ENCODE measurements at regions not wholly inside any gene's neighbourhood (a gene's known extent, or its start where the extent isn't known, plus 50 kb on each side); places are given as distances from the start of the nearest gene placed in this dataset.
"Not testable (repeated sequence)": the region's sequence is repeated elsewhere in the genome, so short reads cannot be mapped to it uniquely, and the experiment has no call there.

DNA sequence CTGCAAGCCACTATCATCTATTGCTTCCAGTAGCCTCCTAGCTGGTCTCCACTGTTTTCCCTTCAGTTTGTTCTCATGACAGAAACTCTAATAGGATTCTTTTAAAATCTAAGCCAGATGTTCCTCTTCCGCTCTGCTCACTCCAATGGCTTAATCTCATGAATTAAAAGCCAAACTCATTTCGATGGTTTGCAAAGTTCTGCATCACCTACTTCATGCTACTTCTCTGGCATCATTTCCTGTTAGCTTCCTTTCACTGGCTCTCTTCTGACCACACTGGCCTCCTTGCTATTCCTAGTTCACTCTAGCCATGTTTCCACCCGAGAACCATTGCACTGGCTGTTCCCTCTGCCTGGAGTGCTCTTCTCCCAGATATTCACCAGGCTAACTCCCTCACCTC is 102.0 kb upstream of the LSM6 start:
- DNase-seq (ENCODE audit: low spot score): no peak

DNA sequence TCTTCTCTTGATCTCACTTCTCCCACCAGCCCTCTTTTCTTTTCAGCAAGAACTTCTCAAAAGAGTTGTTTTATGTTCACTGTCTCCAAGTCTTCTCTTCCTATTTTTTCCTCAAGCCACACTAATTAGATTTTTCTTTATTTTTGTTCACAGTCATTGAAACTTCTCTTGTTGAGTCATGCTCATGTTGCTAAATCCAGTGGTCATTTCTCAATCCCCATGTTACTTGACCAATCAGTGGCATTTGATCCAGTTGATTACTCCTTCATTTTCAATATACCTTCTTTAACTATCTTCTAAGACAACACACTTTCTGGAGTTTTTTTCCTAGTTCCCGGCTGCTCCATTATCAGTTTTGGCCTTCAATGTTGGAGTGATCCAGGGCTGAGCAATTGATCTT is 103.1 kb upstream of the LSM6 start:
- DNase-seq (ENCODE audit: low spot score): no peak

- no peak for DNase-seq (ENCODE audit: low spot score)
Measured at GRCh38 chr4:146071390-146071789, 104.1 kb upstream of the LSM6 start.

DNA sequence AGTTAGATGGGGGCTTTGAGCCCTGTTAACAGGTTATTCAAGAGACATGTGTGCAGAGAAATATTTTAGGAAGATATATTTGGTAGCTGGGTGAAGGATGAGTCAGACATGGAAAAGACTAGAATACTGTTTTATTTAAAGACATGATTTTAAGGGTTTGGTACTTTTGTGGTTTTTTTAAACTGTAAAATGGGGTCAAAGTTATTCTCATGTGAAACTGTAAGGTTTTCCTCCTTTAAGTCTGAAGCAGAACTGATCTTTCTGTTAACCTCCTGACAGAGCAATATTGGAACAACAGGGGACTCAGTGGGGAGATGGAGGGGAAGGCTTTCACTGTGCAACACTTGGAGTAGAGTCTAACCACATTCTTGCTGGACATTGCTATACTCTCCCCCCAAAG is 112.4 kb upstream of the LSM6 start:
- no peak for DNase-seq (ENCODE audit: low spot score)

GRCh38 chr4:146062340-146062739 is 113.2 kb upstream of the LSM6 start:
- DNase-seq (ENCODE audit: low spot score): no peak

- no peak for DNase-seq (ENCODE audit: low spot score)
Measured at GRCh38 chr4:146061610-146062334, 113.7 kb upstream of the LSM6 start.

- DNase-seq (ENCODE audit: low spot score): no peak
Measured at GRCh38 chr4:146059865-146060264, 115.7 kb upstream of the LSM6 start.

- DNase-seq (ENCODE audit: low spot score): no peak
Measured at GRCh38 chr4:146059151-146059550, 116.4 kb upstream of the LSM6 start.

GRCh38 chr4:146058531-146058930 is 117.0 kb upstream of the LSM6 start:
- no peak for DNase-seq (ENCODE audit: low spot score)

GRCh38 chr4:146054676-146055075 is 116.1 kb upstream of the ZNF827 start:
- DNase-seq (ENCODE audit: low spot score): no peak

GRCh38 chr4:146053891-146054290 is 115.3 kb upstream of the ZNF827 start:
- DNase-seq (ENCODE audit: low spot score): no peak

DNA sequence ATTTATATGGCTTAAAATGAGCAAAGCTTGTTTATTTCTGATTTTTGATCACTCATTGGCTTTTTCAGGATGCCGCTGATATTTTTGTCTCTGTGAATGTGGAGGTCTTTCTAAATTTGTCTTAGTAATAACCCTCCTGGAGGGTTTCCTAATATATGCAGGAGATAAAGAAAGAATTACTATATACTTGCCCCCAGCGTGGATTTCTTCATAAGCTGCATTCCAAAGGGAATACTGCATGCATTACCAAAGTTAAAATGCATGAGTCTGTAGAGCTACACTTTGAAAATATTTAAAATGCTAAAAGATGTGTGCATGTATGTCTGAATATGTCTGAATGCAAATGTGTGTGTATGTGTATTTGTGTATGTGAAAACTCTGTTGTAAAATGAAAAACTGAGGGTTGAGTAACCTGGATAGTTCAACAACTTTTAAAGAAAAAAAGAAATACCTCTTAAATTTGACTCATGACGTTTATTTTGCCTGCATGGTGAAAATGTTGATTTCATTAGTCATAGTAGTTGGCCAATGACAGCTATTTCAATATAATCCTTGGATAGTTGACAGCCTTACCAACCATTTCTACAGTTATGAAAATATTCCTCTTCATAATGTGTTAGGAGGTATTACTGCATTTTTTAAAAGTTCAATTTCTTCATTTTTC is 113.2 kb upstream of the ZNF827 start:
- DNase-seq (ENCODE audit: low spot score): no peak

GRCh38 chr4:146051223-146051622 is 112.6 kb upstream of the ZNF827 start:
- no peak for DNase-seq (ENCODE audit: low spot score)

GRCh38 chr4:146049802-146050201 is 111.2 kb upstream of the ZNF827 start:
- no peak for DNase-seq (ENCODE audit: low spot score)

- DNase-seq (ENCODE audit: low spot score): not testable (repeated sequence)
Measured at GRCh38 chr4:146047768-146048167, 109.1 kb upstream of the ZNF827 start.

GRCh38 chr4:146041139-146042004 is 102.7 kb upstream of the ZNF827 start:
- DNase-seq (ENCODE audit: low spot score): no peak

- no peak for DNase-seq (ENCODE audit: low spot score)
Measured at GRCh38 chr4:146040623-146041022, 102.0 kb upstream of the ZNF827 start.

DNA sequence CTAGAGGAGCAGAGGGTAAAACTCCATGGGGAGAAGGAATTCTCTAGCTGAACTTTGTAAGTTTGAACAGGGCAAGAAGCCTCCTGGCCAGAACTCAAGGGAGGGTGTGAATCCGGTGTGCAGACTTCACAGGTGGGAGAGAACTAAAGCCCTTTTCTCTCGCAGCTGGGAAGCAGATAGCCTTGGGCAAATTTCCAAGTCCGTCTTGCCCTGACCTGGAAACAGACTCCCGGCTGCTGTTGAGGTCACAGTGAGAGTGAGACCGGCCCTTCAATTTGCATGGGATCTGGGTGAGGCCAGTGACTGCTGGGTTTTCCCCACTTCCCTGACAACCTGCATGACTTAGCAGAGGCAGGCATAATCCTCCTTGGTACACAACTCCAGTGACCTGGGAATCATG is 94.5 kb upstream of the ZNF827 start:
- DNase-seq (ENCODE audit: low spot score): no peak

DNA sequence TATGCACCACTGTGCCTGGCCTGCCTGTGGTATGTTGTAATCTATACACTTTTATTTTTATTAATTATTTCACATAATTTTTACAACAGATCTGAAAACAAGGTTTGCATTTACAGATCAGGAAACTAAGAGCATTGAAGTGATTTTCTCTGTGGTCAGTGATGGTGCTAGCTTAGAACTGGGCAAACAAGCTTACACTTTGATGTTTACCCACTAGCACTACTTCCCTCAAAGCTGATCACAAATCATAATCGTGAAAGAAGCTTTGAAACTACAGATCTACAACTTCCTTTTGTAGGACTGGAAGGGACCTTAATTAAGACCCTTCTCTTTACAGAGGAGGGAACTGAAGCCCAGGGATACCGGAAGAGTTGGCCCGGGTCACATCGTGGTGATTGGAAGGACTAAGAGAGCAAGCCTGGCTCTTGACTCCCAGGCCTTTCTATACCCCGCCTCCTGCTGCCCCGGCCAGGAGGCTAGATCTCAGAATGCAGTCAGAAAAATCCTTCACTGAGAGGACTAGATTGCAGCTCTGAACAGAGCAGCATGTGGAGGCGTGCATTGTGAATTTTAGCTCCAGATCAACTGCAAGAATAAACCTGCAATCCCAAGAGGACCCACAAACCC is 93.7 kb upstream of the ZNF827 start:
- no peak for DNase-seq (ENCODE audit: low spot score)

- DNase-seq (ENCODE audit: low spot score): no peak
Measured at GRCh38 chr4:146029939-146030710, 91.5 kb upstream of the ZNF827 start.

GRCh38 chr4:146029147-146029546 is 90.5 kb upstream of the ZNF827 start:
- DNase-seq (ENCODE audit: low spot score): no peak
